ENCODE measurements at regions not wholly inside any gene's neighbourhood (a gene's known extent, or its start where the extent isn't known, plus 50 kb on each side); places are given as distances from the start of the nearest gene placed in this dataset.

GRCh38 chr1:181173761-181174447, 85.4 kb downstream of the IER5 start:
- DNase-seq, result no peak

GRCh38 chr1:181174861-181175260, 86.4 kb downstream of the IER5 start:
- peak; percentile 32 for DNase-seq

DNA sequence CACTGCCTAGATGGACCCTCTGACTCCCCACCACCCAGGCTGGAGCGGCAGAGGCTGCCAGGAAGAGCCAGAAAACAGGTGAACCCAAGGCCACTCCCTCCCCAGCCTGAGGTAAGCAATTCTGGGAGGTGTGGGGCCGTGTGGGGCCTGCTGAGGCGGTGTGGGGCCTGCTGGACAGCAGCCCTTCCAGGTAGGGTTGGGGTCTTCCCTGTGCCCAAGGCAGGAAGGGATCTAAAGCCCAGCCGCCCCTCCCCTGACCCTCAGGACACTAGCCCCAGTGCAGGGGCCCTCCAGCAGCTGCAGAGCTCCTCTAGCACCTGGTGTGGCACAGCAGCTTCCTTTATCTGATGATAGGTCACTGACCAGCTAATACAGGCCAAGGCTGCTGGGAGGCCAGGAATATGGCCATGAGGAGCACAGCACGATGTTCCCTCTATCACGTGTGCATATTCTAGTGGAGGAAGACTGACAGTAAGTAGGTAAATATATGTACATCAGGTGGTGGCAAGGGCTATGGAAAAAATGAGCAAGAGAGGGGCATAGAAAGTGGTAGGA, 86.9 kb downstream of the IER5 start:
- peak; percentile 37 for DNase-seq

- DNase-seq, result peak; percentile 28
Observed at GRCh38 chr1:181175955-181176354, 87.5 kb downstream of the IER5 start.

- DNase-seq, result peak; percentile 11
Observed at GRCh38 chr1:181178241-181178879, 89.9 kb downstream of the IER5 start.

DNA sequence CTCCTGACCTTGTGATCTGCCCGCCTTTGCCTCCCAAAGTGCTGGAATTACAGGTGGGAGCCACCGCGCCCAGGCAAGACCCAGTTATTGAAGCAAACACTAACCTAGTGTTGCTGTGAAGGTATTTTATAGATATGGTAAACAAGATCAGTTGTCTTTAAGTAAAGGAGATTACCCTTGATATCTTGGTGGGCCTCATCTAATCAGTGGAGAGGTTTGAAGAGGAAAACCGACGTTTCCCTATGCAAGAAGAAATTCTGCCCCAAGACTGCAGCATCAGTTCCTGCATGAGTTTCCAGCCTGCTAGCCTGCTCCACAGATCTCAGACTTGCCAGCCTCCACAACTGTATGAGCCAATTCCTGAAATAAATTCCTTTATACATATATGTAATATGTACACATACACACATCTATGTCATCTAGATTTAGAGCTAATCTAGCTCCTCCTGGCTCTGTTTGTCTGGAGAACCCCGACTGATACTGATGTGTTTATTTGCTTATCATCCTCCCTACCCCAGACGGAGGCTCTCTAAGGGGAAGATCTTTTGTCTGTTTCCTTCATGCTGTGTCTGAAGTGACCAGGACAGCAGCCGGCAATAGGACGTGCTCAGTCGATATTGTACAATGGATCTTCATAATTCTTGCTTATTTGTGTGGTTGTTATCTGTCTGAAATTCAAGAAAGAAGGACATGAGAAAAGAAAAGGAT, 90.9 kb downstream of the IER5 start:
- DNase-seq, result no peak

GRCh38 chr1:181179987-181180365, 91.5 kb downstream of the IER5 start:
- peak; percentile 59 for DNase-seq

- DNase-seq, result peak; percentile 47
Observed at GRCh38 chr1:181180407-181181031, 92.0 kb downstream of the IER5 start.

- DNase-seq, result peak; percentile 48
Observed at GRCh38 chr1:181181792-181182585, 93.5 kb downstream of the IER5 start.

GRCh38 chr1:181184621-181185020, 96.1 kb downstream of the IER5 start:
- DNase-seq, result peak; percentile 33

DNA sequence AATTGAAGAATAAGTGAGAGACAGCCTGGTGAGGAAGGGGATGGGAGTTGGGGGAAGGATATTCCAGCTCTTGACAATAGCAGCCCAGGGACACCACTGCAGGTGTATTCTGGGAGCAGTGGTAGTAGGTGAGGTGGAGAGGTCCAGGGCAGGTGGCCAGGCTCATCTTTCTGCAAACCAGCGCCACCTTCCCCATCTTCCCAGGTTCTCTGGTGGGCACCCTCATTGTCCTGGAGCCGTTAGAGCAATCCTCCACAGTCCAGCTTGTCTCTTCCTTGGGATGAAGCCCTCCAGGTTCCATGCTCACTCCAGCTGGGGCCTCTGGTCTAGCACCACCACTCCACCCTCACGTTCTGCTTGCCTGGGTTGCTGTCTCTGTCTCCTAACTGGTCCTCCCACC, 97.0 kb downstream of the IER5 start:
- DNase-seq, result peak; percentile 32

DNA sequence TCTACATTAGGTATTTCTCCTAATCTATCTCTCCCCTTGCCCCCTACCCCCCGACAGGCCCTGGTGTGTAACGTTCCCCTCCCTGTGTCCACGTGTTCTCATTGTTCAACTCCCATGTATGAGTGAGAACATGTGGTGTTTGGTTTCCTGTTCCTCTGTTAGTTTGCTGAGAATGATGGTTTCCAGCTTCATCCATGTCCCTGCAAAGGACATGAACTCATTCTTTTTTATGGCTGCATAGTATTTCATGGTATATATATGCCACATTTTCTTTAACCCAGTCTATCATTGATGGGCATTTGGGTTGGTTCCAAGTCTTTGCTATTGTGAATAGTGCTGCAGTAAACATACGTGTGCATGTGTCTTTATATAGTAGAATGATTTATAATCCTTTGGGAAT, 97.6 kb downstream of the IER5 start:
- peak; percentile 13 for DNase-seq

- DNase-seq, result peak; percentile 51
Observed at GRCh38 chr1:181187337-181188126, 99.0 kb downstream of the IER5 start.

DNA sequence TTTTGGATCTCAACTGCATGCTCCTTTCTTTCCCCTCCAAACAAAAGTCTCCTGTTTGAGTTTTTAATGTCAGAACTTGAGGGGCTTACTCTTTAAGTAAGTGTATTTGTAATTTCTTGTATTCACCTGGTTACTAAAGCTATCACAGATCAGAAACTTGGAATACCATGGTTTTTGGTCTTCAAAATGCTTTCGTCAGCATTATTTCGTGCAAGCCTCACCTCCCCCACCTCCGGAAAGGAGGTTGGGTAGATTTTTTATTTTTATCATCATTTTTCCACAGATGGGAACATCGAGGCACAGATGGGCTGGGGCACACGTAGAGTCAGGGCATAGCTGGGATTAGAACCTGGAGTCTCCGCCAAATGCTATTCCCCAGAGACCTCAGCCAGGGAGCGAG, 100.7 kb downstream of the IER5 start:
- DNase-seq, result no peak

DNA sequence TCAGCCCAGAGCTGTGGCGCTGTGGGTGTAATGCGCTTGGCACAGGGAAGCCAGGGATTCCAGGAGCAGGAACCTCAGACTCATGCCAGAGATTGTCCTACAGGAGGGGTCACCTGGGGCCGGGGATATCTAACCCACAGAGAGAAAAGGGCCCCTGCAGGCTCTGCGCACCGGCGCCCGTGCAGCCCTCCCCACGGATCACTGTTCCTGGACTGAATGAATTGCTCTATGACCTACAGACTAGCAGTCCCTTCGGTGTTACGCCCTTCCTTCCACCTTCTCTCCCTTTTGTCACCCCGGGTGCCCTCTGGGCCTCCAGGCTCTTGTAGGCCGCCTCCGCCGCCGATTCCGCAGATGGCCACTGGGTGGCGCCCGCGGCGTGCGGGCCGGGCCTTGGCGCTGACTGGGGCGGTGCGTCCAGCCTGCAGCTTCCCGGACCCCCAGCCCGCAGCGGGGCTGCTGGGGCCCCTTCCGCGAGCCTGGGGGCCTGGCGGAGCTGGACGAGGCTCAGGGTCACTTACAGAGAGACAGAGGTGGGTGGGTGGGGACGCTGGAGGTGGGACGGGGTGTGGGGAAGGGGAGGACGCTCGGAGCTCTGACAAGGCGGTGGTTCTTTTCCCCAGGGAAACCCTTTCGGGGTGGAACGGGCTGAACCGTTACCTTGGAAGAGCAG, 101.3 kb downstream of the IER5 start:
- DNase-seq, result peak; percentile 95

DNA sequence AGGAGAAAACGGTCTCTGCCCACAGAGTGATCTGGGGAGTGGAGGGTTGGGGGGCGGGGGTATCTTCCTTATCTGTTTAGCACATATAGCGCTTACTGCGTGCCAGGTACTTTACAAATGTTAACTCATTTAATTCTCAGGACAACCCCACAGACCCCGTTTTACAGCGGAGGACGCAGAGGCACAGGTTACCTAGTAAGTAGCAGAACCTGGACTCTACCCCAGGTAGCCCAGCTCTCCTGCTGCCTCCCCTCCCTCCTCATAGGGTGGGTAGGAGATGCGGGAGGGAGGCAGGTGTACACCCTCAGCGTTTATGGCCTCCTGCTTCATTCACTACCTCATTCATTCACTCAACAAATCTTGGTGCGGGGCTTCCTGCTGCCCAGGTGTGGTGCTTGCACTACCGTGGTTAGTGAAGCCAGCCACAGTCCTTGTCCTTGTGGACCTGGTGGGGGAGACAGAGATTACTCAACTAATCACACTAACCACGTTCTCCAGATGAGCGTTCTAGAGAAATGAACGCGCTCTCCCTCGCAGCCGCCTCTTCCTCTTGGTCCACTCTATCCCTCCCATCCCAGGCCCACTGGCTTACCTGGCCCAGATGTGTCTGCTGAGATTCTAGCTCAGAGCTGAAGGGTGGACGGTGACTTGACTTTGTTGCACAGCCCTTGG, 102.0 kb downstream of the IER5 start:
- no peak for DNase-seq

- no peak for DNase-seq
Observed at GRCh38 chr1:181191494-181192040, 103.1 kb downstream of the IER5 start.

- DNase-seq, result no peak
Observed at GRCh38 chr1:181192316-181192715, 103.8 kb downstream of the IER5 start.

DNA sequence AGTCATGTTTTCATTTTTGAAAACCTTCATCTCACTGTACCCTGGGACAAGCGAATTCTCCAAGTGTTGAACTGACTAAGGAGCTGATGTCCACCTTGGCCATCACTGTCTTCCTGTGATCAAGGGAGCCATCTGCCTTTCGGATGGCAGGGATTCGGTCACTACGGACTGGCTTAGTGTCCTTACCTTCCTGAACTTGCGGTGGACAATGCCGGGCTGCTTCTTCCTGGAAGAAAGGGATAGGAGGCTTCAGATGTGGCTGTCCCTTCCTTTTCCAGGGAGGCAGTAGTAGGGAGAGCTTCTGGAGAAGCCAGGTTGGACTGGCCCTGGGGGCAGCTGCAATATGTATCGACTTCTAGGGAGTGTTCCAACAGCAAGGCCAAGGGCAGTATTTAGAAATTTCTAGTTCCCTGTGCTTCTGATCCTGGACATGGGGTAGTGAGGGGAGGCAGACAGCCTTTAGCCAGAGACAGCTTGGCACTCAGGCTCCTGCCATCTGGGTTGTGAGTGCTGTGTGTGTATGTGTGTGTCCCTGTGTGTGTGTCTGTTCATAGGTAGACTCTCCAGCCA, 114.6 kb downstream of the IER5 start:
- peak; percentile 44 for DNase-seq

DNA sequence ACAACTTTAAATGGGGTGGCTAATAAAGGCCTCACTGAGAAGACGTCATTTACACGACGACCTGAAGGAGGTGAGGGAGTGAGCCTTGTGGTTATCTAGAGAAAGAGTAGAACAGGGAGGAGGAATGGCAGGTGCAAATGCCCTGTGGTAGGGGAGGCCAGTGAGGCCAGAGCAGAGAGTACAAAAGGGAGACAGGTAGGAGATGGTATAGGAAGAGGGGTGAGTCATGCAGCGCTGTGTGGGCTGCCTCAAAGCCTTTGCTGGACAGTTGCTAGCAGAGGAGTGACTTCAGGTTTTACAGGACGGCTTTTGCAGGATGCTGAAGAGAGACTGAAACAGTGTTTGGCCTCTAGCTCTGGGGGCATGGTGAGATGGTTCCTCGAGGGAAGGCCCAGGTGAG, 116.0 kb downstream of the IER5 start:
- DNase-seq, result peak; percentile 38
